PC-9 (cell line): ENCODE measurements at regions not wholly inside any gene's neighbourhood (a gene's known extent, or its start where the extent isn't known, plus 50 kb on each side); places are given as distances from the start of the nearest gene placed in this dataset.

ENCODE experiments used
- BruUV-seq: library from RNA; stranded (reverse); fragments of 400-500 nt; replicated peaks from 2 replicates; lab custom pipeline; 2021; lab: Mats Ljungman, UMichigan
- CTCF ChIA-PET: fragments of 300-600 bp; sonication (Branson Sonifier 250); formaldehyde crosslinking; loops from one replicate; lab custom pipeline; 2022; ENCODE audit warnings: antibody characterized with exemption; lab: Charles Lee
- POLR2A ChIA-PET: fragments of 300-600 bp; sonication (Branson Sonifier 250); formaldehyde crosslinking; loops from one replicate; lab custom pipeline; 2022; ENCODE audit warnings: antibody characterized with exemption; ENCODE audit not compliant: unreplicated experiment; lab: Charles Lee
- DNase-seq, 2 experiments: peaks; one replicate each; pipeline versions ENCODE4 v3.0.0 to v3.0.0-alpha.2; 2015 to 2022; ENCODE audit warnings: mixed read lengths in 1 of 2
- H2AFZ ChIP-seq: fragments of 200-600 bp; sonication (generic); 2 replicates; pipeline ENCODE4 v1.8.1; 2017; ENCODE audit warnings: antibody characterized with exemption
- H3F3A ChIP-seq: fragments of 200-600 bp; sonication (generic); 2 replicates; pipeline ENCODE4 v1.8.1; 2017; ENCODE audit warnings: antibody characterized with exemption, mild to moderate bottlenecking, low read depth; ENCODE audit not compliant: insufficient read depth
- H3K27ac ChIP-seq: fragments of 200-600 bp; sonication (generic); 2 replicates; pipeline ENCODE4 v1.6.1; 2016; ENCODE audit warnings: mixed run types
- H3K27me3 ChIP-seq: fragments of 200-600 bp; sonication (generic); 2 replicates; pipeline ENCODE4 v1.6.1; 2016; ENCODE audit warnings: low read depth, mixed run types; ENCODE audit not compliant: insufficient read depth
- H3K36me3 ChIP-seq: fragments of 200-600 bp; sonication (generic); 2 replicates; pipeline ENCODE4 v1.6.1; 2016; ENCODE audit warnings: low read depth, mixed run types
- H3K4me1 ChIP-seq: fragments of 200-600 bp; sonication (generic); replicated peaks from 2 replicates; pipeline ENCODE4 v1.6.1; 2016; ENCODE audit warnings: mixed run types; ENCODE audit not compliant: insufficient read depth
- H3K4me2 ChIP-seq: fragments of 200-600 bp; sonication (generic); 2 replicates; pipeline ENCODE4 v1.6.1; 2017; ENCODE audit warnings: mixed run types
- H3K4me3 ChIP-seq: fragments of 200-600 bp; sonication (generic); 2 replicates; pipeline ENCODE4 v1.6.1; 2016; ENCODE audit warnings: mixed run types
- H3K79me2 ChIP-seq: fragments of 200-600 bp; sonication (generic); 2 replicates; pipeline ENCODE4 v1.6.1; 2017; ENCODE audit warnings: low read depth, mixed run types
- H3K9me2 ChIP-seq: fragments of 200-600 bp; sonication (generic); 2 replicates; pipeline ENCODE4 v1.8.1; 2017; ENCODE audit warnings: mild to moderate bottlenecking; ENCODE audit not compliant: insufficient read depth
- H3K9me3 ChIP-seq: fragments of 200-600 bp; sonication (generic); 2 replicates; pipeline ENCODE4 v1.8.1; 2016; ENCODE audit warnings: low read depth; ENCODE audit not compliant: insufficient read depth
- H4K20me1 ChIP-seq: fragments of 200-600 bp; sonication (generic); 2 replicates; pipeline ENCODE4 v1.8.1; 2017; ENCODE audit not compliant: insufficient read depth
- CTCF ChIP-seq: fragments of 200-600 bp; sonication (generic); conservative IDR thresholded peaks from 2 replicates; pipeline ENCODE4 v1.6.1; 2017; ENCODE audit warnings: mixed run types, antibody characterized with exemption, mild to moderate bottlenecking, moderate library complexity
- EZH2 ChIP-seq: fragments of 200-600 bp; sonication (generic); IDR thresholded peaks from 2 replicates; pipeline ENCODE4 v1.8.0; 2017; ENCODE audit warnings: antibody characterized with exemption, low read depth
- intact Hi-C: fragments of 100-400 bp; cut with micrococcal nuclease; formaldehyde crosslinking; loops from one replicate; pipeline ENCODE4 v1.10.0; 2022; ENCODE audit not compliant: unreplicated experiment

DNA sequence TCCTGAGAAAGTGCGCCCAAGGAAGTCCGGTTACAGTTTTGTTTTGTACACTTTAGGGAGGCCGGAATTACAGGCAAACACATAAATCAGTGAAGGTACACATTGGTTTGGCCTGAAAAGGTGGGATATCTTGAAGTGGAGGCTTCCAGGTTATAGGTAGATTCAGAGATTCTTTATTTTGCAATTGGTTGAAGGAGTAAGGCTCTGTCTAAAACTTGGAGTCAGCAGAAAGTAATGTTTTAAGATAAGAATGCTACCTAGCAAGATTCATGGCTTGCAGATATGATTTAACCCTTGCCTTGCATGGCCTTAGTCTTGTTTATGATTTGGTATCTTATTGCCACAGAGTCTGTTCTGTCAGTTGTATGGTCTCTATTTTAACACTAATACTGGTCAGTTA, 165.9 kb upstream of the NDUFV2 start:
- TF ChIP-seq EZH2 (no peak), CTCF (no peak)
- BruUV-seq, result no TSS peak

GRCh38 chr18:8937160-8938094, 165.1 kb upstream of the NDUFV2 start:
- DNase-seq, result peak; percentile 59 to 94
- POLR2A ChIA-PET, result no interaction called here
- no peaks in the 10 kb centered on the region for H3K27me3 ChIP-seq
- H3F3A ChIP-seq, result peaks cover 12% of the 10 kb centered on the region; the same call in 1 of the 2 replicates
- no peaks in the 10 kb centered on the region for H3K79me2 ChIP-seq
- no peak for TF ChIP-seq EZH2
- no peak for TF ChIP-seq CTCF
- CTCF ChIA-PET, result interaction anchor here (0.9 kb wide), 1 partner anchor 11 kb away, joined by 5 read pairs; no protein-coding TSS in a partner anchor
- peaks cover 6% of the 10 kb centered on the region; the same call in 1 of the 2 replicates for H3K9me3 ChIP-seq
- peak overlapping the region; percentile 57 for H3K27ac ChIP-seq
- peak overlapping the region; percentile 60 for H3K4me2 ChIP-seq
- no peaks in the 10 kb centered on the region for H3K36me3 ChIP-seq
- no TSS peak for BruUV-seq
- H3K4me1 ChIP-seq, result peaks cover 36% of the 10 kb centered on the region
- H3K9me2 ChIP-seq, result no peaks in the 10 kb centered on the region
- intact Hi-C loops, result loop anchor here (1.0 to 5.0 kb wide), 5 partner anchors 11 to 230 kb away; partner anchors contain the start of gene MTCL1
- H2AFZ ChIP-seq, result no peak overlapping the region
- no peak overlapping the region; the same call in 1 of the 2 replicates for H3K4me3 ChIP-seq
- H4K20me1 ChIP-seq, result no peaks in the 10 kb centered on the region

More for the DNA sequence above, 165.9 kb upstream of the NDUFV2 start:
- Histone ChIP-seq H3K4me1 (peaks cover 36% of the 10 kb centered on the region), H3K27ac (peak overlapping the region; percentile 61), H3K79me2 (no peaks in the 10 kb centered on the region), H3K9me3 (peaks cover 6% of the 10 kb centered on the region; the same call in 1 of the 2 replicates), H3F3A (peaks cover 12% of the 10 kb centered on the region; the same call in 1 of the 2 replicates), H2AFZ (no peak overlapping the region), H3K4me2 (peak overlapping the region; percentile 60), H3K9me2 (no peaks in the 10 kb centered on the region), H3K4me3 (no peak overlapping the region), H4K20me1 (no peaks in the 10 kb centered on the region), H3K27me3 (no peaks in the 10 kb centered on the region), H3K36me3 (no peaks in the 10 kb centered on the region)
- intact Hi-C loops, result loop anchor here (1.0 to 5.0 kb wide), 5 partner anchors 12 to 229 kb away; partner anchors contain the start of gene MTCL1
- peak in 1 of 2 experiments; percentile 84 for DNase-seq
- CTCF ChIA-PET, result no interaction called here
- POLR2A ChIA-PET, result no interaction called here

DNA sequence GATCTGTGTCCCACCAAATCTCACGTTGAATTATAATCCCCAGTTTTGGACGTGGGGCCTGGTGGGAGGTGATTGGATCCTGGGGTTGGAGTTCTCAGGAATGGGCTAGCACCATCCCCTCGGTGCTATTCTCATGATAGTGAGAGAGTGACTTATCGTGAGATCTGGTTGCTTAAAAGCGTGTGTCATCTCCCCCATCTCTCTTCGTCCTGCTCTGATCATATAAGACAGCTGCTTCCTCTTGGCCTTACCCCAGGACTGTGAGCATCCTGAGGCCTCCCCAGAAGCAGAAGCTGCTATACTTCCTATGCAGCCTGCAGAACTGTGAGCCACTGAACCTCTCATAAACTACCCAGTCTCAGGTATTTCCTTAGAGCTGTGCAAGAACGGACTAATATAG, 163.7 kb upstream of the NDUFV2 start:
- Histone ChIP-seq H3K4me1 (peaks cover 38% of the 10 kb centered on the region), H3K27ac (no peak overlapping the region; the same call in 1 of the 2 replicates), H3K4me3 (no peak overlapping the region), H3K27me3 (no peaks in the 10 kb centered on the region), H4K20me1 (no peaks in the 10 kb centered on the region), H3K9me2 (no peaks in the 10 kb centered on the region), H3F3A (peaks cover 12% of the 10 kb centered on the region; the same call in 1 of the 2 replicates), H3K79me2 (no peaks in the 10 kb centered on the region), H3K4me2 (no peak overlapping the region), H3K9me3 (no peaks in the 10 kb centered on the region), H3K36me3 (no peaks in the 10 kb centered on the region), H2AFZ (no peak overlapping the region)
- BruUV-seq, result no TSS peak
- DNase-seq, result no peak
- ChIA-PET POLR2A (no interaction called here), CTCF (no interaction called here)
- intact Hi-C loops, result loop anchor here (5.0 kb wide), 2 partner anchors 43 to 232 kb away; partner anchors contain the start of gene MTCL1
- TF ChIP-seq CTCF, result no peak
- TF ChIP-seq EZH2, result no peak
